Stimulated activated CD4-positive, alpha-beta T cell treated with anti-CD3 and anti-CD28 coated beads, Interleukin-4, amount 100 ng/mL, for 24 hours (primary cell): ENCODE measurements at regions not wholly inside any gene's neighbourhood (a gene's known extent, or its start where the extent isn't known, plus 50 kb on each side); places are given as distances from the start of the nearest gene placed in this dataset.
"Not testable (repeated sequence)": the region's sequence is repeated elsewhere in the genome, so short reads cannot be mapped to it uniquely, and the experiment has no call there.

ENCODE experiments used
- DNase-seq: peaks from one replicate; pipeline ENCODE4 v3.0.0-alpha.2; 2020

GRCh38 chr3:182292591-182292990 is 500.7 kb upstream of the ATP11B start:
- no peak for DNase-seq

- DNase-seq = no peak
Observed at GRCh38 chr3:182294256-182294655, 499.0 kb upstream of the ATP11B start.

- no peak for DNase-seq
Observed at GRCh38 chr3:182294696-182295095, 498.6 kb upstream of the ATP11B start.

- no peak for DNase-seq
Observed at GRCh38 chr3:182300266-182300665, 493.0 kb upstream of the ATP11B start.

- DNase-seq = no peak
Observed at GRCh38 chr3:182303169-182303568, 490.1 kb upstream of the ATP11B start.

GRCh38 chr3:182305881-182306665 is 487.2 kb upstream of the ATP11B start:
- DNase-seq = no peak

GRCh38 chr3:182308328-182308727 is 485.0 kb upstream of the ATP11B start:
- DNase-seq = no peak

- no peak for DNase-seq
Observed at GRCh38 chr3:182309120-182309519, 484.2 kb upstream of the ATP11B start.

GRCh38 chr3:182315313-182315712 is 478.0 kb upstream of the ATP11B start:
- DNase-seq = no peak

- DNase-seq = no peak
Observed at GRCh38 chr3:182323126-182323700, 470.1 kb upstream of the ATP11B start.

- DNase-seq = no peak
Observed at GRCh38 chr3:182323898-182324297, 469.4 kb upstream of the ATP11B start.

GRCh38 chr3:182325213-182325950 is 467.9 kb upstream of the ATP11B start:
- no peak for DNase-seq

GRCh38 chr3:182327196-182327681 is 466.1 kb upstream of the ATP11B start:
- no peak for DNase-seq

GRCh38 chr3:182330646-182331045 is 462.7 kb upstream of the ATP11B start:
- DNase-seq = no peak

GRCh38 chr3:182331341-182331740 is 462.0 kb upstream of the ATP11B start:
- no peak for DNase-seq

GRCh38 chr3:182342252-182342651 is 451.1 kb upstream of the ATP11B start:
- DNase-seq = no peak

- DNase-seq = not testable (repeated sequence)
Observed at GRCh38 chr3:182344026-182344425, 449.3 kb upstream of the ATP11B start.

- DNase-seq = no peak
Observed at GRCh38 chr3:182349051-182349450, 444.3 kb upstream of the ATP11B start.

GRCh38 chr3:182349951-182350517 is 443.3 kb upstream of the ATP11B start:
- DNase-seq = no peak

- DNase-seq = no peak
Observed at GRCh38 chr3:182357928-182358327, 435.4 kb upstream of the ATP11B start.

- no peak for DNase-seq
Observed at GRCh38 chr3:182364323-182364722, 429.0 kb upstream of the ATP11B start.

- DNase-seq = no peak
Observed at GRCh38 chr3:182364723-182365650, 428.3 kb upstream of the ATP11B start.
